ENCODE measurements at regions not wholly inside any gene's neighbourhood (a gene's known extent, or its start where the extent isn't known, plus 50 kb on each side); places are given as distances from the start of the nearest gene placed in this dataset.

- Mint-ChIP-seq H3K9me3 (ENCODE audit: low read depth) (no peaks in the 10 kb centered on the region), H3K27ac (no peak overlapping the region), H3K36me3 (no peaks in the 10 kb centered on the region), H3K4me1 (no peaks in the 10 kb centered on the region), H3K4me3 (no peak overlapping the region), H3K27me3 (no peaks in the 10 kb centered on the region)
- DNase-seq (no peak), ATAC-seq (no peak)
- CTCF ChIA-PET = no interaction called here
Measured at GRCh38 chr9:81741103-81741502, 51.8 kb upstream of the TLE1 start.

GRCh38 chr9:81748091-81748490, 58.7 kb upstream of the TLE1 start:
- no peaks in the 10 kb centered on the region for H3K4me1 Mint-ChIP-seq
- CTCF ChIA-PET = no interaction called here

GRCh38 chr9:81753436-81753835, 64.1 kb upstream of the TLE1 start:
- ATAC-seq = no peak
- DNase-seq = no peak
- H3K9me3 Mint-ChIP-seq (ENCODE audit: low read depth) = peaks cover 5% of the 10 kb centered on the region
- H3K36me3 Mint-ChIP-seq = no peaks in the 10 kb centered on the region
- CTCF ChIA-PET = no interaction called here
- no peak overlapping the region for H3K27ac Mint-ChIP-seq
- no peaks in the 10 kb centered on the region for H3K4me1 Mint-ChIP-seq
- no peaks in the 10 kb centered on the region for H3K27me3 Mint-ChIP-seq
- no peak overlapping the region for H3K4me3 Mint-ChIP-seq

More at GRCh38 chr9:81748091-81748490, 58.7 kb upstream of the TLE1 start:
- Mint-ChIP-seq H3K27me3 (no peaks in the 10 kb centered on the region), H3K27ac (no peak overlapping the region), H3K9me3 (ENCODE audit: low read depth) (peaks cover 7% of the 10 kb centered on the region), H3K4me3 (no peak overlapping the region), H3K36me3 (no peaks in the 10 kb centered on the region)
- no peak for ATAC-seq
- no peak for DNase-seq

- no peak overlapping the region for H3K4me3 Mint-ChIP-seq
- H3K27ac Mint-ChIP-seq = no peak overlapping the region
- no peaks in the 10 kb centered on the region for H3K4me1 Mint-ChIP-seq
- H3K9me3 Mint-ChIP-seq (ENCODE audit: low read depth) = peaks cover 5% of the 10 kb centered on the region
- no peaks in the 10 kb centered on the region for H3K27me3 Mint-ChIP-seq
- CTCF ChIA-PET = no interaction called here
- no peak for DNase-seq
- H3K36me3 Mint-ChIP-seq = no peaks in the 10 kb centered on the region
- ATAC-seq = no peak
Measured at GRCh38 chr9:81754245-81754644, 64.9 kb upstream of the TLE1 start.

DNA sequence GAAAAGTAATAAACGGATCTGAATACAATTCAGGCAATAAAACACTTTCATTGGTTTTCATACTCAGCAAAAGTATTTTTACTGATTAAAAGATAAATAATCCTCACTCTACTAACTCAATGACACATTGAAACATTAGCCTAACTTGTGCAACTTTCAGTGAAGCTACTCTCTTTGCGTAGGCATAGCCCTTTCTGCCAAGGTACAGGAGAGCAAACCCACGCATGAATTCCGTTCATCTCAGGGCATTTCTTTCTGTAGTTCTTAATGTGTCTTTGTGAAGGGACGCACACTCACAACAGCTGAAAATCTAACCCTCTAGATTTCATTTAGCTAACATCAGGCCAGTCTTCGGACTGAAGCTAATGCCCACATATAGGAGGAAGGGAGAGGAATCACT, 66.4 kb upstream of the TLE1 start:
- no peaks in the 10 kb centered on the region for H3K4me1 Mint-ChIP-seq

GRCh38 chr9:81756561-81756960, 67.2 kb upstream of the TLE1 start:
- no peaks in the 10 kb centered on the region for H3K27me3 Mint-ChIP-seq
- H3K4me3 Mint-ChIP-seq = no peak overlapping the region
- H3K4me1 Mint-ChIP-seq = no peaks in the 10 kb centered on the region
- no peaks in the 10 kb centered on the region for H3K36me3 Mint-ChIP-seq
- CTCF ChIA-PET = no interaction called here
- DNase-seq (no peak), ATAC-seq (no peak)
- no peak overlapping the region for H3K27ac Mint-ChIP-seq
- H3K9me3 Mint-ChIP-seq (ENCODE audit: low read depth) = peaks cover 3% of the 10 kb centered on the region

More for the DNA sequence above, 66.4 kb upstream of the TLE1 start:
- no peak overlapping the region for H3K4me3 Mint-ChIP-seq
- no peaks in the 10 kb centered on the region for H3K27me3 Mint-ChIP-seq
- H3K27ac Mint-ChIP-seq = no peak overlapping the region
- H3K36me3 Mint-ChIP-seq = no peaks in the 10 kb centered on the region
- CTCF ChIA-PET = no interaction called here
- H3K9me3 Mint-ChIP-seq (ENCODE audit: low read depth) = no peaks in the 10 kb centered on the region
- DNase-seq = no peak
- no peak for ATAC-seq

GRCh38 chr9:81758123-81758797, 68.9 kb upstream of the TLE1 start:
- CTCF ChIA-PET = no interaction called here
- no peaks in the 10 kb centered on the region for H3K36me3 Mint-ChIP-seq

GRCh38 chr9:81759680-81760215, 70.4 kb upstream of the TLE1 start:
- DNase-seq (no peak), ATAC-seq (no peak)
- CTCF ChIA-PET = no interaction called here
- Mint-ChIP-seq H3K27ac (no peak overlapping the region), H3K36me3 (no peaks in the 10 kb centered on the region), H3K4me1 (no peaks in the 10 kb centered on the region), H3K27me3 (no peaks in the 10 kb centered on the region), H3K9me3 (ENCODE audit: low read depth) (peaks cover 4% of the 10 kb centered on the region), H3K4me3 (no peak overlapping the region)

More at GRCh38 chr9:81758123-81758797, 68.9 kb upstream of the TLE1 start:
- Mint-ChIP-seq H3K9me3 (ENCODE audit: low read depth) (peaks cover 3% of the 10 kb centered on the region), H3K27ac (no peak overlapping the region), H3K27me3 (no peaks in the 10 kb centered on the region), H3K4me1 (no peaks in the 10 kb centered on the region), H3K4me3 (no peak overlapping the region)
- DNase-seq = no peak
- no peak for ATAC-seq

DNA sequence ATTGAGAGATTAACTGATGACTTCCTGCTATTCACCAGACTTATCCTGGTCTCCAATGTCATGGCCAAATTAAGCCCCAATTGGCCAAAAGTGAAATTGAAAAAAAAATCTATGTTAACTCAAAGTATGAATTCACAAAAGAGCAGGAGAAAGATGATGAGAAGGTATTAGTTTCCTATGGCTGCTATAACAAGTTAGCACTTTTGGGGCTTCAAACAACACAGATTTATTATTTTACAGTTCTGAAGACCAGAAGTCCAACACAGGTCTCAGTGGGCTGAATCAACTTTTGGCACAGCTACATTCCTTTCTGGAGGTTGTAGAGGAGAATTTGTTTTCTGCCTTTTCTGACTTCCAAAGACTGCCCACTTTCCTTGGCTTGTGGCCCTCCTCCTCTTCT, 78.6 kb upstream of the TLE1 start:
- DNase-seq (no peak), ATAC-seq (no peak)
- CTCF ChIA-PET = no interaction called here
- H3K4me1 Mint-ChIP-seq = no peaks in the 10 kb centered on the region
- H3K27me3 Mint-ChIP-seq = no peaks in the 10 kb centered on the region
- peaks cover 9% of the 10 kb centered on the region for H3K9me3 Mint-ChIP-seq (ENCODE audit: low read depth)
- H3K27ac Mint-ChIP-seq = no peak overlapping the region
- no peaks in the 10 kb centered on the region for H3K36me3 Mint-ChIP-seq
- H3K4me3 Mint-ChIP-seq = no peak overlapping the region

GRCh38 chr9:81771571-81771970, 82.2 kb upstream of the TLE1 start:
- no peaks in the 10 kb centered on the region for H3K4me1 Mint-ChIP-seq
- CTCF ChIA-PET = no interaction called here
- ATAC-seq (no peak), DNase-seq (no peak)
- no peak overlapping the region for H3K4me3 Mint-ChIP-seq
- peaks cover 18% of the 10 kb centered on the region for H3K9me3 Mint-ChIP-seq (ENCODE audit: low read depth)
- no peaks in the 10 kb centered on the region for H3K36me3 Mint-ChIP-seq
- no peak overlapping the region for H3K27ac Mint-ChIP-seq
- H3K27me3 Mint-ChIP-seq = no peaks in the 10 kb centered on the region

DNA sequence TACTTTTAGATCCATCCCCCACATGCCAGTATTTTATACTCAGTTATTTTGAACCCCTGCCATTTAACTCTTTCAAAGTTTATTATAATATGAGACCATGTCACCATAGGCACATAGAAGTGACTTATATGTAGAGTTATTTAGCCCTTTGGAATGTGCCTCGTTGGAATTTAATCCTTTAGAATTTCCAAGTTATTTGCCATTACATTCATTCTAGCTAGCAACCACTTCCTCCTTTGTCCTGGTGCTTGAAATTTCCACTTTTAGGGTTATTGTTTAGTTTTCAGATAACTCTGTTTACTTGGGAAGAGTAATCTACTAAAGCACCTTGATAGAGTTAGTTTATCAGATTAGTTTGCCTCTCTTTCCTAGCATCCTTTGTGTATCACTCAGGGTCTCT, 82.8 kb upstream of the TLE1 start:
- Mint-ChIP-seq H3K9me3 (ENCODE audit: low read depth) (peaks cover 18% of the 10 kb centered on the region), H3K4me1 (no peaks in the 10 kb centered on the region), H3K36me3 (no peaks in the 10 kb centered on the region), H3K4me3 (no peak overlapping the region), H3K27me3 (no peaks in the 10 kb centered on the region), H3K27ac (no peak overlapping the region)
- ATAC-seq = no peak
- DNase-seq = no peak
- CTCF ChIA-PET = no interaction called here

- H3K36me3 Mint-ChIP-seq = no peaks in the 10 kb centered on the region
- H3K27ac Mint-ChIP-seq = no peak overlapping the region
- no peaks in the 10 kb centered on the region for H3K27me3 Mint-ChIP-seq
- peaks cover 16% of the 10 kb centered on the region for H3K9me3 Mint-ChIP-seq (ENCODE audit: low read depth)
- H3K4me3 Mint-ChIP-seq = no peak overlapping the region
- H3K4me1 Mint-ChIP-seq = no peaks in the 10 kb centered on the region
- ATAC-seq (no peak), DNase-seq (no peak)
- CTCF ChIA-PET = interaction anchor here (0.5 kb wide), 1 partner anchor 51 kb away, joined by 3 read pairs; no protein-coding TSS in a partner anchor
Measured at GRCh38 chr9:81776390-81776789, 87.0 kb upstream of the TLE1 start.

GRCh38 chr9:81776834-81777233, 87.5 kb upstream of the TLE1 start:
- Mint-ChIP-seq H3K4me1 (no peaks in the 10 kb centered on the region), H3K27ac (no peak overlapping the region), H3K27me3 (no peaks in the 10 kb centered on the region), H3K9me3 (ENCODE audit: low read depth) (peaks cover 16% of the 10 kb centered on the region), H3K36me3 (no peaks in the 10 kb centered on the region), H3K4me3 (no peak overlapping the region)
- no peak for DNase-seq
- CTCF ChIA-PET = interaction anchor here (0.5 kb wide), 1 partner anchor 52 kb away, joined by 3 read pairs; no protein-coding TSS in a partner anchor
- ATAC-seq = no peak

- peaks cover 16% of the 10 kb centered on the region for H3K9me3 Mint-ChIP-seq (ENCODE audit: low read depth)
- H3K27me3 Mint-ChIP-seq = no peaks in the 10 kb centered on the region
- no peak overlapping the region for H3K4me3 Mint-ChIP-seq
- H3K36me3 Mint-ChIP-seq = no peaks in the 10 kb centered on the region
- no peak overlapping the region for H3K27ac Mint-ChIP-seq
- no peak for DNase-seq
- CTCF ChIA-PET = no interaction called here
- H3K4me1 Mint-ChIP-seq = no peaks in the 10 kb centered on the region
- no peak for ATAC-seq
Measured at GRCh38 chr9:81777482-81777881, 88.1 kb upstream of the TLE1 start.
